ENCODE measurements at regions not wholly inside any gene's neighbourhood (a gene's known extent, or its start where the extent isn't known, plus 50 kb on each side); places are given as distances from the start of the nearest gene placed in this dataset.

DNA sequence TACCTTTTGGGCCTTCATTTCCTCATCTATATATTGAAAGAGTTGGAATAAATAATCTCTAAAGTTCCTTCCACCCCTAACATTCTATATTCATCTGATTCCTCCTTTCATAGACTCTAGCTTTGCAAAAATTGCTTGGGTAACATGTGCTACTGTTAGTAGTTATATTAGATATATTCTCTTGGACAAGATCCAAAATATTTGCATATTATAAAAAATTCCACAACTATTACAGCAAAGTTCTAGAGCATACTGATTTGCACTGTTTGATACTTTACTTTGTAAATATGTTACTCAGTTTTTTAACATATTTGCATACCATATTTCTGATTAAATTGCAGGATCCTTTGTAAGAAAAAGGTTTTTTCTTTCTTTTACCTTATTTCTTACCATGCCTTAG is 95.9 kb upstream of the UBE2E2 start:
- Mint-ChIP-seq H3K27me3 (ENCODE audit: low read depth, poor library complexity) (no peaks in the 10 kb centered on the region), H3K27ac (no peak overlapping the region), H3K4me1 (peaks cover 12% of the 10 kb centered on the region), H3K36me3 (ENCODE audit: low read depth) (no peaks in the 10 kb centered on the region), H3K9me3 (no peaks in the 10 kb centered on the region), H3K4me3 (no peak overlapping the region)
- DNase-seq: no peak
- TF ChIP-seq, protein P1, sequence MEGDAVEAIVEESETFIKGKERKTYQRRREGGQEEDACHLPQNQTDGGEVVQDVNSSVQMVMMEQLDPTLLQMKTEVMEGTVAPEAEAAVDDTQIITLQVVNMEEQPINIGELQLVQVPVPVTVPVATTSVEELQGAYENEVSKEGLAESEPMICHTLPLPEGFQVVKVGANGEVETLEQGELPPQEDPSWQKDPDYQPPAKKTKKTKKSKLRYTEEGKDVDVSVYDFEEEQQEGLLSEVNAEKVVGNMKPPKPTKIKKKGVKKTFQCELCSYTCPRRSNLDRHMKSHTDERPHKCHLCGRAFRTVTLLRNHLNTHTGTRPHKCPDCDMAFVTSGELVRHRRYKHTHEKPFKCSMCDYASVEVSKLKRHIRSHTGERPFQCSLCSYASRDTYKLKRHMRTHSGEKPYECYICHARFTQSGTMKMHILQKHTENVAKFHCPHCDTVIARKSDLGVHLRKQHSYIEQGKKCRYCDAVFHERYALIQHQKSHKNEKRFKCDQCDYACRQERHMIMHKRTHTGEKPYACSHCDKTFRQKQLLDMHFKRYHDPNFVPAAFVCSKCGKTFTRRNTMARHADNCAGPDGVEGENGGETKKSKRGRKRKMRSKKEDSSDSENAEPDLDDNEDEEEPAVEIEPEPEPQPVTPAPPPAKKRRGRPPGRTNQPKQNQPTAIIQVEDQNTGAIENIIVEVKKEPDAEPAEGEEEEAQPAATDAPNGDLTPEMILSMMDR (IDR thresholded peaks at IDR 0.05): no peak

DNA sequence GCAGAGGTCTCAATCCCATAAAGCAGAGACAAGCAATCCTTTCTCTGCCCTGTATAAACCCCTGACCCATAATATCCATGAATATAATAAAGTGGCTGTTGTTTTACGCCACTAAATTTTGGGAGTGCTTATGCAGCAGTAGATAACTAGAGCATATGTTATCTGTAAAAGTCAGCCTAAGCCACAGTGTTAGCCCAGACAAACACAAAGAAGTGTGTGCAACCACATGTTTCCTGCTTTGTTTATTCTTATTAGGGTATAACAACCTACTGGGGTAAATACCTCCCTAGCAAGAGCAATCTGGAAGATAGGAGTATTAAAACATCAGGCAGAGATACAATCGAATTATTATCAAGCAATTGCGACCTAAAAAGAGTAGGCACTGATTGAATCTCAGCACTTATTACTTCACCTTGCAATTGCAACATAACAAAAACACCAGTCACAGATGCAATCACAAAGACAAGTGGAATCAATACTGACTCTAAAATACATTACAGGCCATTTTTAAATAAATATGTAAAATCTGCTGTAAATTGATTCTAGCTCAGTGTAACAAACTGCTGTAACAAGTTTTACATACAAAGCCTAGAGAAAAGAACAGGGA is 94.6 kb upstream of the UBE2E2 start:
- H3K4me1 Mint-ChIP-seq: peaks cover 12% of the 10 kb centered on the region

DNA sequence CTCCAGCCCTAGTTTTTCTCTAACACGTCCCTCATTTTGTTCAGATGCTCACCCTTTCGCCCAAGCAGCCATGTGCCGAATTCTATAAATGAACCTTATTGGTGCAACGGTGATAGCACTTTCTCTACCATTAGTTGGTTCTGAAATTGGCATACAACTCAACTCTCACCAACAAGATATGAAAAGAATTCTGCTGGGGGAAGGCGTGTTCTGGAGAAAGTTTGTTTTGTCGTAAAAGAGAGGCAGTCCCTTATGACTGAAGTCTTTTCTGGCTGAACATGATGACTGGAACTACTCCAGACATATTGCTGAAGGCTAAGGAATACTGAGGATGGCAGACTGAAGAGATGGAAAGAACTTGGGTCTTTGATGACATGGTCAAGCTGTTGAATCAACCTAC is 91.8 kb upstream of the UBE2E2 start:
- Mint-ChIP-seq H3K9me3 (no peaks in the 10 kb centered on the region), H3K4me1 (no peaks in the 10 kb centered on the region), H3K4me3 (no peak overlapping the region), H3K36me3 (ENCODE audit: low read depth) (no peaks in the 10 kb centered on the region), H3K27ac (no peak overlapping the region), H3K27me3 (ENCODE audit: low read depth, poor library complexity) (no peaks in the 10 kb centered on the region)
- no peak for DNase-seq
- TF ChIP-seq, protein P1 (IDR thresholded peaks at IDR 0.05): no peak

More for the DNA sequence above, 94.6 kb upstream of the UBE2E2 start:
- Mint-ChIP-seq H3K9me3 (no peaks in the 10 kb centered on the region), H3K4me3 (no peak overlapping the region), H3K27ac (no peak overlapping the region), H3K36me3 (ENCODE audit: low read depth) (no peaks in the 10 kb centered on the region), H3K27me3 (ENCODE audit: low read depth, poor library complexity) (no peaks in the 10 kb centered on the region)
- no peak for DNase-seq
- TF ChIP-seq, protein P1 (IDR thresholded peaks at IDR 0.05): no peak

DNA sequence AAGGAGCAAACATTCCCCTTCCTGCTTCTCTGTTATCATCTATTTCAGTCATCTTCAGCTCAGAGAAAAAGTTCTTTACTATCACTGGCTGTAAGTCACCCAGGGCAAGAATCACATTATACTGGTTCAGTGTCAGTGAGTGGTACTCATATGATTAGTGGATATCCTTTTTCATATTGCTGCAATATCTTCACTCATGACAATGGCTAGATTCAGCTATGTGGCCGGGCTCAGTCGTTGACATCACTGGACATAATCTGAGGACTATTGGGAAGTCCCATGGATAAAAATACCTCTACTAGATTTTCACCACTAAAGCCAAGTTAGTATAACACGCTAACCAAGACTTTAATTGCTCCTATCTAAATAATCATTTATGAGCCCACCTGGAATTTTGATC is 91.3 kb upstream of the UBE2E2 start:
- no peak overlapping the region for H3K4me3 Mint-ChIP-seq
- H3K27me3 Mint-ChIP-seq (ENCODE audit: low read depth, poor library complexity): no peaks in the 10 kb centered on the region
- DNase-seq: no peak
- no peak overlapping the region for H3K27ac Mint-ChIP-seq
- H3K4me1 Mint-ChIP-seq: no peaks in the 10 kb centered on the region
- no peaks in the 10 kb centered on the region for H3K36me3 Mint-ChIP-seq (ENCODE audit: low read depth)
- no peaks in the 10 kb centered on the region for H3K9me3 Mint-ChIP-seq
- TF ChIP-seq, protein P1 (IDR thresholded peaks at IDR 0.05): no peak

DNA sequence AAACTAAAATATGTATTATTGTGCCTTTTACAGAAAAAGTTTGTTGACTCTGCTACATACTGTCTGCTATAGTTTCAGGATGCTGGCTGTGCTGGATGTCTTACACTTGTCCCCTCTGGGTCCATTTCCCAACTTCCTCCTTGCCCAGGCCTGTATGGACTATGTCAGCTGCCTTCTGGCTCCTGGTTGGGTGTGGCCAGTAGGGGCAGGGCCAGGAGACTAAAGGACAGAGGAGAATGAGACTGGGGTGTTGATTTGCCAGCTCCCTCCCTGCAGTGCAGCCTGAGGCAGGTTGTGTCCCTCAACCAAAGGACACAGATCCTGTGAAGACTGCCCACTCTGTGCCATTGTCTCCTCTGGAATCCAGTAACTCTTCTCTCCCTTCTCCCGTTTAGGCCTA is 90.6 kb upstream of the UBE2E2 start:
- Mint-ChIP-seq H3K9me3 (no peaks in the 10 kb centered on the region), H3K36me3 (ENCODE audit: low read depth) (no peaks in the 10 kb centered on the region), H3K4me1 (no peaks in the 10 kb centered on the region), H3K4me3 (no peak overlapping the region), H3K27ac (no peak overlapping the region), H3K27me3 (ENCODE audit: low read depth, poor library complexity) (no peaks in the 10 kb centered on the region)
- DNase-seq: no peak
- TF ChIP-seq, protein P1 (IDR thresholded peaks at IDR 0.05): no peak

DNA sequence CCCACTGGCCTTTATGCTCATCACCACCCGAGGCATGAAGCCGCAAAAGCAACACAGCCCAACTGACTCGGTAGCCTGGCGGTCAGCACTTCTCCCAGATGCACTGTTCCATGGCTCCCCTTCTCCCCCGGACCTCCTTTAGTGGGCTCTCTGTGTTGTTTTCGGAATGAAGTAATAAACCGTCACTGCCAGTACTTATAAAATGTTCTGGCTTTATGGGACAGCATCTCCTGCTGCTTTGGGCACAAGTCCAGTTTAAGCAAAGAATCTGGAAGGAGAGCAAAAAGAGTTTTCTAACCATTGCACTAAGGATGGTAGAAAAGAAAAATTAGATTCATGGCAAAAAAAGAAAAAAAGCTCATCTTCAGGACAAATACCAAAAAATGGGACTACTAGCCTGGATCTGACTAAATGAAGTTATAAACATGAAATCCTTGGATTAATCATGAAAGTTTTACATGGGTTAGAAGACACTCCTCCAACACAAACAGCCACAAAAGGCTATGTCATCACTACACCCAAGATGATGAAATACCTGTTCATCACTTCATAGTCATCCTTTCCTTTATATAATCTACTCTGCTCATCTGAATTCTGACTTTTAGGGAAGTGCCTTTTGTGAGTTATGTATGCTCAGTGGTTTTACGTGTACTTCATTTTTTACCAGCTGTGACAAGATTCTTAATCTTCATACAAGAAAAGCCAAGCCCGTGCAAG is 89.5 kb upstream of the UBE2E2 start:
- H3K4me3 Mint-ChIP-seq: no peak overlapping the region
- H3K27me3 Mint-ChIP-seq (ENCODE audit: low read depth, poor library complexity): peaks cover 3% of the 10 kb centered on the region
- no peaks in the 10 kb centered on the region for H3K9me3 Mint-ChIP-seq
- TF ChIP-seq, protein P1 (IDR thresholded peaks at IDR 0.05): no peak
- no peaks in the 10 kb centered on the region for H3K4me1 Mint-ChIP-seq
- no peaks in the 10 kb centered on the region for H3K36me3 Mint-ChIP-seq (ENCODE audit: low read depth)
- no peak overlapping the region for H3K27ac Mint-ChIP-seq
- no peak for DNase-seq

All from nephron progenitor cell (in vitro differentiated cells).